ENCODE measurements at regions not wholly inside any gene's neighbourhood (a gene's known extent, or its start where the extent isn't known, plus 50 kb on each side); places are given as distances from the start of the nearest gene placed in this dataset.

DNA sequence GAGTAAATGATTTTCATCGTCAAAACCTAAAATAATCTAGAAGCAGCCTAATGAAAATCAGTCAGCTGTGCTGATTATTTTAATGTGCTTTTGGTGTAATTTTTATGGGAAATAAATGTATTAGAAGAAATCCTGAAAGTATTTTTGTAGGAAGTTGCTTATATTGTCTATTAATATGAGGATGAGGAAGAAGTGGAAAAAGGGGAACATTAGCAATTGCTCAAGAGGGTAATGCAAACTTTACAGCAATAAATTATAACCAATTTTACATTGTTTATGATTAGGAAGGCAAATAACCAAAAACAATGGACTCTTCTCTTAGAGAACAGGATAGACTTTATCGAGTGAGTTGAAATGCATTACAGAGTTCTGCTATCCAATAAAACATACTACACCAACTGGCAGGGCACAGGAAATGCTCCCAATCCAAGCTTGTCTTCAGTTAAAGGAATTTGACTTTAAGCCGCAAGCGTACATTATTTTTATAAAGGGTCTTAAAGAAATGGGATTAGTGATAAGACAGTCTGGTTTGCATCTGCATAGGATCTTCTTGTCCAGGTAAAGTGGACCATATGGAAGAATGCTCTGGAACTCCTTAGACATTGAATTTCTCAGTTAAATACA lies 374.8 kb downstream of the PDGFC start:
- no peak overlapping the region for H3K4me2 ChIP-seq (ENCODE audit: low read depth, low read length, poor library complexity, severe bottlenecking)
- no peak overlapping the region for H3K4me3 ChIP-seq (ENCODE audit: insufficient read depth, low read length, poor library complexity, severe bottlenecking)
- no peaks in the 10 kb centered on the region for H3K79me2 ChIP-seq (ENCODE audit: insufficient read depth, low read length)
- no peaks in the 10 kb centered on the region for H3K9me3 ChIP-seq (ENCODE audit: insufficient read depth, low read length)
- no peaks in the 10 kb centered on the region for H3K27me3 ChIP-seq (ENCODE audit: low read length)
- H4K20me1 ChIP-seq (ENCODE audit: low read depth, low read length), result no peaks in the 10 kb centered on the region
- H3K36me3 ChIP-seq (ENCODE audit: low read length), result no peaks in the 10 kb centered on the region
- TF ChIP-seq, protein P1, sequence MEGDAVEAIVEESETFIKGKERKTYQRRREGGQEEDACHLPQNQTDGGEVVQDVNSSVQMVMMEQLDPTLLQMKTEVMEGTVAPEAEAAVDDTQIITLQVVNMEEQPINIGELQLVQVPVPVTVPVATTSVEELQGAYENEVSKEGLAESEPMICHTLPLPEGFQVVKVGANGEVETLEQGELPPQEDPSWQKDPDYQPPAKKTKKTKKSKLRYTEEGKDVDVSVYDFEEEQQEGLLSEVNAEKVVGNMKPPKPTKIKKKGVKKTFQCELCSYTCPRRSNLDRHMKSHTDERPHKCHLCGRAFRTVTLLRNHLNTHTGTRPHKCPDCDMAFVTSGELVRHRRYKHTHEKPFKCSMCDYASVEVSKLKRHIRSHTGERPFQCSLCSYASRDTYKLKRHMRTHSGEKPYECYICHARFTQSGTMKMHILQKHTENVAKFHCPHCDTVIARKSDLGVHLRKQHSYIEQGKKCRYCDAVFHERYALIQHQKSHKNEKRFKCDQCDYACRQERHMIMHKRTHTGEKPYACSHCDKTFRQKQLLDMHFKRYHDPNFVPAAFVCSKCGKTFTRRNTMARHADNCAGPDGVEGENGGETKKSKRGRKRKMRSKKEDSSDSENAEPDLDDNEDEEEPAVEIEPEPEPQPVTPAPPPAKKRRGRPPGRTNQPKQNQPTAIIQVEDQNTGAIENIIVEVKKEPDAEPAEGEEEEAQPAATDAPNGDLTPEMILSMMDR (IDR thresholded peaks at IDR 0.05; ENCODE audit: insufficient read depth, low read length, poor library complexity, severe bottlenecking), result no peak
- no peak for TF ChIP-seq EZH2phosphoT487 (conservative IDR thresholded peaks at IDR 0.05; ENCODE audit: low read length)
- no peak overlapping the region for H2AFZ ChIP-seq (ENCODE audit: low read depth, low read length, severe bottlenecking)
- H3K9ac ChIP-seq (ENCODE audit: low read length), result no peak overlapping the region
- H3K9me2 ChIP-seq (replicated peaks; ENCODE audit: insufficient read depth, low read length), result no peaks in the 10 kb centered on the region
- H3K27ac ChIP-seq (ENCODE audit: low read depth, low read length), result no peak overlapping the region
- no peaks in the 10 kb centered on the region for H3F3A ChIP-seq (ENCODE audit: insufficient read depth)

DNA sequence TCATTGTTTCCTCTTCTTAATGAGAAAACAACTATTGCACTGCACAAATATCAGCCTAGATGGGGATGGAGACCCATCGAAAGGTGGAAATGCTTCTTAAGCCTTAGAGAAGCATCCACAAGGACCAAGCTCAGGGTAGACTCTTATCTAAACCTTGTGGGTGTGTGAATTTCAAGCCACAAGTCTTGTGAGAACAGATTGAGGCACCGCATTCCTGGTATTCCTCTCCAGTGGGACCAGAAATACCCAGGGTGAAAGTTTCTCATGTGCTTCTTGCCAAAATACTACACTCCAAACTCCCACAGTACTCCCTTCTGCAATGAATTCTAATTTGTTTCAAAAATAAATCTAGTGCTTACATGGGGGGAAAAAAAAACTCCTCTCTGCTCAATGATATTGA lies 375.6 kb downstream of the PDGFC start:
- Histone ChIP-seq H3K9ac (ENCODE audit: low read length) (no peak overlapping the region), H3K27ac (ENCODE audit: low read depth, low read length) (no peak overlapping the region), H3K4me3 (ENCODE audit: insufficient read depth, low read length, poor library complexity, severe bottlenecking) (no peak overlapping the region), H3K79me2 (ENCODE audit: insufficient read depth, low read length) (no peaks in the 10 kb centered on the region), H3K4me2 (ENCODE audit: low read depth, low read length, poor library complexity, severe bottlenecking) (no peak overlapping the region), H3K27me3 (ENCODE audit: low read length) (no peaks in the 10 kb centered on the region), H3K9me3 (ENCODE audit: insufficient read depth, low read length) (no peaks in the 10 kb centered on the region), H2AFZ (ENCODE audit: low read depth, low read length, severe bottlenecking) (no peak overlapping the region), H3F3A (ENCODE audit: insufficient read depth) (no peaks in the 10 kb centered on the region), H4K20me1 (ENCODE audit: low read depth, low read length) (no peaks in the 10 kb centered on the region), H3K36me3 (ENCODE audit: low read length) (no peaks in the 10 kb centered on the region), H3K9me2 (replicated peaks; ENCODE audit: insufficient read depth, low read length) (no peaks in the 10 kb centered on the region)
- TF ChIP-seq EZH2phosphoT487 (conservative IDR thresholded peaks at IDR 0.05; ENCODE audit: low read length), result no peak
- TF ChIP-seq, protein P1 (IDR thresholded peaks at IDR 0.05; ENCODE audit: insufficient read depth, low read length, poor library complexity, severe bottlenecking), result no peak

DNA sequence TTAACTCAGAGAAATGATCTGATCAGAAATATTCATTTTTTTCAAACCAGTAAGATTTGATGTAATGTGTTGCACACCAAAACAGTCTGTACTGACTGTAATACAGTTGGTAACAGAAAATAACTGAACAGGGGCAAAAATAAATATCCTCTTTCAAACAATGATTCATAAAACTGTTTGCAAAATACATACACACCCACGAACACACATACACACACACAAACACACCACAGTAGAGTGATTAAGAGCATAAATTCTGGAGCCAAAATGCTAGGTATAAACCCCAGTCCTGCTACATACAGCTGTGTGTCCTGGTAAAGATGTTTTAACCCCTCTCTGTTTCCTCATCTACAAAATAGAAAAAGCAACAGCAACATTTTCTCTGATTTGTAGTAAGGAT lies 376.6 kb downstream of the PDGFC start:
- TF ChIP-seq EZH2phosphoT487 (conservative IDR thresholded peaks at IDR 0.05; ENCODE audit: low read length), result no peak
- TF ChIP-seq, protein P1 (IDR thresholded peaks at IDR 0.05; ENCODE audit: insufficient read depth, low read length, poor library complexity, severe bottlenecking), result no peak
- H3K9me3 ChIP-seq (ENCODE audit: insufficient read depth, low read length), result no peaks in the 10 kb centered on the region
- no peaks in the 10 kb centered on the region for H3K36me3 ChIP-seq (ENCODE audit: low read length)
- no peak overlapping the region for H3K4me3 ChIP-seq (ENCODE audit: insufficient read depth, low read length, poor library complexity, severe bottlenecking)
- H3K9me2 ChIP-seq (replicated peaks; ENCODE audit: insufficient read depth, low read length), result no peaks in the 10 kb centered on the region
- no peak overlapping the region for H3K9ac ChIP-seq (ENCODE audit: low read length)
- H3K79me2 ChIP-seq (ENCODE audit: insufficient read depth, low read length), result no peaks in the 10 kb centered on the region
- H3K4me2 ChIP-seq (ENCODE audit: low read depth, low read length, poor library complexity, severe bottlenecking), result no peak overlapping the region
- H2AFZ ChIP-seq (ENCODE audit: low read depth, low read length, severe bottlenecking), result no peak overlapping the region
- H3K27ac ChIP-seq (ENCODE audit: low read depth, low read length), result no peak overlapping the region
- no peaks in the 10 kb centered on the region for H3K27me3 ChIP-seq (ENCODE audit: low read length)
- no peaks in the 10 kb centered on the region for H4K20me1 ChIP-seq (ENCODE audit: low read depth, low read length)
- H3F3A ChIP-seq (ENCODE audit: insufficient read depth), result no peaks in the 10 kb centered on the region
